Loucy (cell line): ENCODE measurements at regions not wholly inside any gene's neighbourhood (a gene's known extent, or its start where the extent isn't known, plus 50 kb on each side); places are given as distances from the start of the nearest gene placed in this dataset.

Experiments used
- EZH2phosphoT487 ChIP-seq: fragments of 200-600 bp; IDR thresholded peaks from 2 replicates; pipeline ENCODE4 v1.6.1; 2018; ENCODE audit warnings: antibody characterized with exemption, mild to moderate bottlenecking, moderate library complexity, borderline replicate concordance
- TF ChIP-seq, protein P1 (sequence below): fragments of 200-600 bp; sonication (generic); conservative IDR thresholded peaks from 2 replicates; pipeline ENCODE4 v1.5.1; 2014; ENCODE audit warnings: mild to moderate bottlenecking, antibody characterized with exemption, low read length

DNA sequence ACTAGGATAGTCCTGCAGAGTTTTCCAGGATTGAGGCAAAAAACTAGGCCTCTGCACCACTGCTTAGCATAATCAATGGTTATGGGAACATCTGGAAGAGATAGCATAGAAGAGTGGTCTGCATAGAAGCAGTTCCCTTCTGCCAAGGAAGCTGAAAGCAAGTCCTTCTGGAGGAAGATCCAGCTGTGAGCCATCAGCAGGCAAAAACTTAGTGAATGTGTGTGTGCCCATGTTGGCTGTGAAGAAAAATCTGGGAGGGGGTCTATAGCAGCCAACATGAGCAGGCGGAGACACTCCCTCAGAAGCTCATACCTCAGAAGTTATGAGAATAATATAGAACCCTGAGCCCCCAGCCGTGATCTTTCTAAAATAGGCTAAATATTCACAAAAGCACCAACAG is 228.1 kb upstream of the STEAP1 start:
- no peak for TF ChIP-seq EZH2phosphoT487
- TF ChIP-seq, protein P1, sequence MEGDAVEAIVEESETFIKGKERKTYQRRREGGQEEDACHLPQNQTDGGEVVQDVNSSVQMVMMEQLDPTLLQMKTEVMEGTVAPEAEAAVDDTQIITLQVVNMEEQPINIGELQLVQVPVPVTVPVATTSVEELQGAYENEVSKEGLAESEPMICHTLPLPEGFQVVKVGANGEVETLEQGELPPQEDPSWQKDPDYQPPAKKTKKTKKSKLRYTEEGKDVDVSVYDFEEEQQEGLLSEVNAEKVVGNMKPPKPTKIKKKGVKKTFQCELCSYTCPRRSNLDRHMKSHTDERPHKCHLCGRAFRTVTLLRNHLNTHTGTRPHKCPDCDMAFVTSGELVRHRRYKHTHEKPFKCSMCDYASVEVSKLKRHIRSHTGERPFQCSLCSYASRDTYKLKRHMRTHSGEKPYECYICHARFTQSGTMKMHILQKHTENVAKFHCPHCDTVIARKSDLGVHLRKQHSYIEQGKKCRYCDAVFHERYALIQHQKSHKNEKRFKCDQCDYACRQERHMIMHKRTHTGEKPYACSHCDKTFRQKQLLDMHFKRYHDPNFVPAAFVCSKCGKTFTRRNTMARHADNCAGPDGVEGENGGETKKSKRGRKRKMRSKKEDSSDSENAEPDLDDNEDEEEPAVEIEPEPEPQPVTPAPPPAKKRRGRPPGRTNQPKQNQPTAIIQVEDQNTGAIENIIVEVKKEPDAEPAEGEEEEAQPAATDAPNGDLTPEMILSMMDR, result no peak
